ENCODE measurements at regions not wholly inside any gene's neighbourhood (a gene's known extent, or its start where the extent isn't known, plus 50 kb on each side); places are given as distances from the start of the nearest gene placed in this dataset.

GRCh38 chr10:107856047-107856315 lies 691.5 kb upstream of the SORCS1 start:
- H3K4me1 Mint-ChIP-seq, result no peaks in the 10 kb centered on the region
- no peak for ATAC-seq (ENCODE audit: low read depth)
- POLR2A ChIA-PET, result no interaction called here
- CTCF ChIA-PET, result no interaction called here
- no peak overlapping the region for H3K4me3 Mint-ChIP-seq
- intact Hi-C loops (cut with micrococcal nuclease), result no loop called here
- peaks cover 2% of the 10 kb centered on the region for H3K9me3 Mint-ChIP-seq
- DNase-seq, result no peak
- no peaks in the 10 kb centered on the region for H3K27me3 Mint-ChIP-seq
- TF ChIP-seq CTCF (IDR thresholded peaks at IDR 0.05), result no peak
- no peaks in the 10 kb centered on the region for H3K36me3 Mint-ChIP-seq (ENCODE audit: low read depth)
- H3K27ac Mint-ChIP-seq, result no peak overlapping the region

GRCh38 chr10:107855301-107856046 lies 691.0 kb upstream of the SORCS1 start:
- CTCF ChIA-PET, result no interaction called here
- intact Hi-C loops (cut with micrococcal nuclease), result no loop called here
- DNase-seq (no peak), ATAC-seq (ENCODE audit: low read depth) (no peak)
- no peaks in the 10 kb centered on the region for H3K27me3 Mint-ChIP-seq
- H3K36me3 Mint-ChIP-seq (ENCODE audit: low read depth), result no peaks in the 10 kb centered on the region
- POLR2A ChIA-PET, result no interaction called here
- H3K9me3 Mint-ChIP-seq, result peaks cover 6% of the 10 kb centered on the region
- no peaks in the 10 kb centered on the region for H3K4me1 Mint-ChIP-seq
- TF ChIP-seq CTCF (IDR thresholded peaks at IDR 0.05), result no peak
- H3K27ac Mint-ChIP-seq, result no peak overlapping the region
- no peak overlapping the region for H3K4me3 Mint-ChIP-seq

GRCh38 chr10:107848726-107849360 lies 684.3 kb upstream of the SORCS1 start:
- ATAC-seq (ENCODE audit: low read depth) (no peak), DNase-seq (no peak)
- no peaks in the 10 kb centered on the region for H3K36me3 Mint-ChIP-seq (ENCODE audit: low read depth)
- TF ChIP-seq CTCF (IDR thresholded peaks at IDR 0.05), result no peak
- H3K4me1 Mint-ChIP-seq, result peaks cover 14% of the 10 kb centered on the region
- intact Hi-C loops (cut with micrococcal nuclease), result no loop called here
- no peaks in the 10 kb centered on the region for H3K27me3 Mint-ChIP-seq
- H3K4me3 Mint-ChIP-seq, result no peak overlapping the region
- ChIA-PET CTCF (no interaction called here), POLR2A (no interaction called here)
- peaks cover 8% of the 10 kb centered on the region for H3K9me3 Mint-ChIP-seq
- H3K27ac Mint-ChIP-seq, result no peak overlapping the region

GRCh38 chr10:107847620-107848019 lies 683.1 kb upstream of the SORCS1 start:
- Mint-ChIP-seq H3K36me3 (ENCODE audit: low read depth) (no peaks in the 10 kb centered on the region), H3K4me3 (peak overlapping the region; percentile 55), H3K9me3 (peaks cover 8% of the 10 kb centered on the region), H3K4me1 (peaks cover 14% of the 10 kb centered on the region), H3K27ac (no peak overlapping the region), H3K27me3 (no peaks in the 10 kb centered on the region)
- ChIA-PET CTCF (no interaction called here), POLR2A (no interaction called here)
- TF ChIP-seq CTCF (IDR thresholded peaks at IDR 0.05), result no peak
- intact Hi-C loops (cut with micrococcal nuclease), result no loop called here
- ATAC-seq (ENCODE audit: low read depth) (no peak), DNase-seq (no peak)

GRCh38 chr10:107834706-107835105 lies 670.2 kb upstream of the SORCS1 start:
- Mint-ChIP-seq H3K4me3 (no peak overlapping the region), H3K9me3 (no peaks in the 10 kb centered on the region), H3K36me3 (ENCODE audit: low read depth) (no peaks in the 10 kb centered on the region), H3K27ac (no peak overlapping the region), H3K27me3 (no peaks in the 10 kb centered on the region), H3K4me1 (no peaks in the 10 kb centered on the region)
- intact Hi-C loops (cut with micrococcal nuclease), result no loop called here
- ATAC-seq (ENCODE audit: low read depth) (no peak), DNase-seq (no peak)
- POLR2A ChIA-PET, result no interaction called here
- CTCF ChIA-PET, result no interaction called here
- TF ChIP-seq CTCF (IDR thresholded peaks at IDR 0.05), result no peak
